Aorta (tissue), 5 donors: ENCODE measurements at regions not wholly inside any gene's neighbourhood (a gene's known extent, or its start where the extent isn't known, plus 50 kb on each side); places are given as distances from the start of the nearest gene placed in this dataset.
"Not testable (repeated sequence)": the region's sequence is repeated elsewhere in the genome, so short reads cannot be mapped to it uniquely, and the experiment has no call there.

Source experiments
- ATAC-seq: fragments of 200-7000 bp; cut with Tn5 transposase; one replicate; pipeline ENCODE4 v1.9.1; 2022; ENCODE audit warnings: moderate library complexity; ENCODE audit not compliant: low FRiP score
- DNase-seq, 2 donors: peaks; one replicate each; pipeline ENCODE4 v3.0.0-alpha.2; 2020
- H3K27ac ChIP-seq, 2 donors: one replicate each; pipeline ENCODE4 v1.5.1; 2013; ENCODE audit warnings: low read length in 2 of 2, mild to moderate bottlenecking in 2 of 2, moderate library complexity in 2 of 2, control low read depth in 1 of 2, inconsistent platforms in 1 of 2, low read depth in 1 of 2
- H3K27me3 ChIP-seq, 2 donors: one replicate each; pipeline ENCODE4 v1.6.1; 2013; ENCODE audit warnings: control low read depth in 1 of 2, low read length in 1 of 2, mild to moderate bottlenecking in 1 of 2, moderate library complexity in 1 of 2; ENCODE audit not compliant: insufficient read depth in 2 of 2, control insufficient read depth in 1 of 2
- H3K36me3 ChIP-seq, 2 donors: one replicate each; pipeline ENCODE4 v1.6.1; 2013; ENCODE audit warnings: control low read depth in 1 of 2, low read length in 1 of 2, mild to moderate bottlenecking in 1 of 2; ENCODE audit not compliant: insufficient read depth in 2 of 2, control insufficient read depth in 1 of 2
- H3K4me1 ChIP-seq, 2 donors: one replicate each; pipeline ENCODE4 v1.6.1; 2013; ENCODE audit warnings: low read length in 2 of 2, control low read depth in 1 of 2, mild to moderate bottlenecking in 1 of 2, moderate library complexity in 1 of 2; ENCODE audit not compliant: insufficient read depth in 2 of 2, control insufficient read depth in 1 of 2
- H3K4me3 ChIP-seq, 2 donors: one replicate each; pipeline ENCODE4 v1.5.1; 2013; ENCODE audit warnings: low read length in 2 of 2, control low read depth in 1 of 2, mild to moderate bottlenecking in 1 of 2
- H3K9me3 ChIP-seq: one replicate; pipeline ENCODE4 v1.6.1; 2013; ENCODE audit warnings: mild to moderate bottlenecking, low read length; ENCODE audit not compliant: control insufficient read depth
- WGBS, 2 donors: extraction: QIAGEN DNeasy Blood & Tissue Kit; methylation state at CpG; one replicate each; pipeline ENCODE4 v1.1.7; 2013; 5-methylcytosine and 5-hydroxymethylcytosine counted together
- intact Hi-C, 2 donors: fragments of 100-400 bp; cut with DNase I; formaldehyde crosslinking; loops; one replicate each; pipeline versions ENCODE4 v1.14.2 to v1.15.0; 2022
- donor health status: healthy with polysubstance abuse.
- donor health status: Bipolar disorder and iron deficiency.
- donor health status: DM: no; HTN: no; CAD: no.
- donor health status: DM: no; HTN: no; CAD: no.
- donor health status: DM: yes; HTN: yes; CAD: no.

- intact Hi-C loops, result no loop called here
- H3K27ac ChIP-seq, result no peak overlapping the region
- H3K9me3 ChIP-seq, result no peaks in the 10 kb centered on the region
- H3K4me3 ChIP-seq, result no peak overlapping the region
- no peak for ATAC-seq
- DNase-seq, result no peak
- H3K36me3 ChIP-seq, result no peaks in the 10 kb centered on the region
- no peaks in the 10 kb centered on the region for H3K27me3 ChIP-seq
- H3K4me1 ChIP-seq, result peaks cover 0 to 4% of the 10 kb centered on the region in 2 donors
- 54 to 85% methylated on average over 3 of the region's 3 CpGs for WGBS, 2 donors
Measured at GRCh38 chr5:82421119-82421518, 143.0 kb upstream of the RPS23 start.

GRCh38 chr5:82420524-82420923 lies 142.4 kb upstream of the RPS23 start:
- H3K27ac ChIP-seq, H3K9me3 ChIP-seq, DNase-seq, H3K36me3 ChIP-seq, intact Hi-C loops, H3K27me3 ChIP-seq, H3K4me1 ChIP-seq, H3K4me3 ChIP-seq, ATAC-seq: not testable (repeated sequence)
- 90 to 93% methylated on average over 4 of the region's 4 CpGs for WGBS, 2 donors

GRCh38 chr5:82419559-82420332 lies 141.6 kb upstream of the RPS23 start:
- H3K27me3 ChIP-seq, result no peaks in the 10 kb centered on the region
- H3K27ac ChIP-seq, result no peak overlapping the region
- no peak overlapping the region for H3K4me3 ChIP-seq
- ATAC-seq (no peak), DNase-seq (no peak)
- no peaks in the 10 kb centered on the region for H3K9me3 ChIP-seq
- WGBS, 2 donors, result 84 to 89% methylated on average over 6 of the region's 6 CpGs
- no peaks in the 10 kb centered on the region for H3K36me3 ChIP-seq
- H3K4me1 ChIP-seq, result peaks cover 0 to 4% of the 10 kb centered on the region in 2 donors
- intact Hi-C loops, result no loop called here

GRCh38 chr5:82418608-82418950 lies 140.4 kb upstream of the RPS23 start:
- intact Hi-C loops, result no loop called here
- Histone ChIP-seq H3K36me3 (no peaks in the 10 kb centered on the region), H3K4me1 (peaks cover 0 to 4% of the 10 kb centered on the region in 2 donors), H3K9me3 (no peaks in the 10 kb centered on the region), H3K27me3 (no peaks in the 10 kb centered on the region), H3K4me3 (no peak overlapping the region), H3K27ac (no peak overlapping the region)
- 35 to 41% methylated on average over 2 of the region's 2 CpGs for WGBS, 2 donors
- no peak for ATAC-seq
- DNase-seq, result no peak

GRCh38 chr5:82417776-82418607 lies 139.8 kb upstream of the RPS23 start:
- Histone ChIP-seq H3K4me3 (no peak overlapping the region), H3K9me3 (no peaks in the 10 kb centered on the region), H3K27ac (no peak overlapping the region), H3K36me3 (no peaks in the 10 kb centered on the region), H3K27me3 (no peaks in the 10 kb centered on the region), H3K4me1 (peaks cover 0 to 4% of the 10 kb centered on the region in 2 donors)
- intact Hi-C loops, result no loop called here
- no peak for ATAC-seq
- DNase-seq, result no peak
- WGBS, 2 donors, result 74 to 75% methylated on average over 11 of the region's 11 CpGs

GRCh38 chr5:82416512-82416911 lies 138.4 kb upstream of the RPS23 start:
- intact Hi-C loops, result no loop called here
- WGBS, 2 donors, result 68 to 74% methylated on average over 4 of the region's 4 CpGs
- no peaks in the 10 kb centered on the region for H3K9me3 ChIP-seq
- DNase-seq (no peak), ATAC-seq (no peak)
- no peak overlapping the region for H3K27ac ChIP-seq
- H3K27me3 ChIP-seq, result no peaks in the 10 kb centered on the region
- no peak overlapping the region for H3K4me3 ChIP-seq
- no peaks in the 10 kb centered on the region for H3K36me3 ChIP-seq
- H3K4me1 ChIP-seq, result peaks cover 0 to 4% of the 10 kb centered on the region in 2 donors

- Histone ChIP-seq H3K9me3 (no peaks in the 10 kb centered on the region), H3K4me1 (peaks cover 0 to 4% of the 10 kb centered on the region in 2 donors), H3K4me3 (no peak overlapping the region), H3K27me3 (no peaks in the 10 kb centered on the region), H3K27ac (no peak overlapping the region), H3K36me3 (peaks cover 0 to 2% of the 10 kb centered on the region in 2 donors)
- no peak for ATAC-seq
- no peak for DNase-seq
- intact Hi-C loops, result no loop called here
Measured at GRCh38 chr5:82414041-82414388, 135.9 kb upstream of the RPS23 start.

- Histone ChIP-seq H3K4me3 (no peak overlapping the region), H3K4me1 (peaks cover 0 to 4% of the 10 kb centered on the region in 2 donors), H3K27me3 (no peaks in the 10 kb centered on the region), H3K9me3 (no peaks in the 10 kb centered on the region), H3K27ac (no peak overlapping the region), H3K36me3 (peaks cover 0 to 2% of the 10 kb centered on the region in 2 donors)
- intact Hi-C loops, result no loop called here
- ATAC-seq (peak; percentile 31), DNase-seq (no peak)
- 57 to 60% methylated on average over 7 of the region's 7 CpGs for WGBS, 2 donors
Measured at GRCh38 chr5:82413302-82414040, 135.3 kb upstream of the RPS23 start.
